ENCODE measurements at regions not wholly inside any gene's neighbourhood (a gene's known extent, or its start where the extent isn't known, plus 50 kb on each side); places are given as distances from the start of the nearest gene placed in this dataset.
"Not testable (repeated sequence)": the region's sequence is repeated elsewhere in the genome, so short reads cannot be mapped to it uniquely, and the experiment has no call there.

- TF ChIP-seq CTCF (IDR thresholded peaks at IDR 0.05; ENCODE audit: insufficient read depth, low read depth, low read length); EZH2 (IDR thresholded peaks at IDR 0.05; ENCODE audit: insufficient read depth, low read length): not testable (repeated sequence)
Measured at GRCh38 chr13:63749857-63750256, 2334.2 kb upstream of the PCDH20 start.

Measured in astrocyte (in vitro differentiated cells and primary cell).